PC-9 (cell line): ENCODE measurements at regions not wholly inside any gene's neighbourhood (a gene's known extent, or its start where the extent isn't known, plus 50 kb on each side); places are given as distances from the start of the nearest gene placed in this dataset.

Source experiments
- BruUV-seq: library from RNA; stranded (reverse); fragments of 400-500 nt; replicated peaks from 2 replicates; lab custom pipeline; 2021; lab: Mats Ljungman, UMichigan
- CTCF ChIA-PET: fragments of 300-600 bp; sonication (Branson Sonifier 250); formaldehyde crosslinking; loops from one replicate; lab custom pipeline; 2022; ENCODE audit warnings: antibody characterized with exemption; lab: Charles Lee
- POLR2A ChIA-PET: fragments of 300-600 bp; sonication (Branson Sonifier 250); formaldehyde crosslinking; loops from one replicate; lab custom pipeline; 2022; ENCODE audit warnings: antibody characterized with exemption; ENCODE audit not compliant: unreplicated experiment; lab: Charles Lee
- DNase-seq, 2 experiments: peaks; one replicate each; pipeline versions ENCODE4 v3.0.0 to v3.0.0-alpha.2; 2015 to 2022; ENCODE audit warnings: mixed read lengths in 1 of 2
- H2AFZ ChIP-seq: fragments of 200-600 bp; sonication (generic); 2 replicates; pipeline ENCODE4 v1.8.1; 2017; ENCODE audit warnings: antibody characterized with exemption
- H3F3A ChIP-seq: fragments of 200-600 bp; sonication (generic); 2 replicates; pipeline ENCODE4 v1.8.1; 2017; ENCODE audit warnings: antibody characterized with exemption, mild to moderate bottlenecking, low read depth; ENCODE audit not compliant: insufficient read depth
- H3K27ac ChIP-seq: fragments of 200-600 bp; sonication (generic); 2 replicates; pipeline ENCODE4 v1.6.1; 2016; ENCODE audit warnings: mixed run types
- H3K27me3 ChIP-seq: fragments of 200-600 bp; sonication (generic); 2 replicates; pipeline ENCODE4 v1.6.1; 2016; ENCODE audit warnings: low read depth, mixed run types; ENCODE audit not compliant: insufficient read depth
- H3K36me3 ChIP-seq: fragments of 200-600 bp; sonication (generic); 2 replicates; pipeline ENCODE4 v1.6.1; 2016; ENCODE audit warnings: low read depth, mixed run types
- H3K4me1 ChIP-seq: fragments of 200-600 bp; sonication (generic); replicated peaks from 2 replicates; pipeline ENCODE4 v1.6.1; 2016; ENCODE audit warnings: mixed run types; ENCODE audit not compliant: insufficient read depth
- H3K4me2 ChIP-seq: fragments of 200-600 bp; sonication (generic); 2 replicates; pipeline ENCODE4 v1.6.1; 2017; ENCODE audit warnings: mixed run types
- H3K4me3 ChIP-seq: fragments of 200-600 bp; sonication (generic); 2 replicates; pipeline ENCODE4 v1.6.1; 2016; ENCODE audit warnings: mixed run types
- H3K79me2 ChIP-seq: fragments of 200-600 bp; sonication (generic); 2 replicates; pipeline ENCODE4 v1.6.1; 2017; ENCODE audit warnings: low read depth, mixed run types
- H3K9me2 ChIP-seq: fragments of 200-600 bp; sonication (generic); 2 replicates; pipeline ENCODE4 v1.8.1; 2017; ENCODE audit warnings: mild to moderate bottlenecking; ENCODE audit not compliant: insufficient read depth
- H3K9me3 ChIP-seq: fragments of 200-600 bp; sonication (generic); 2 replicates; pipeline ENCODE4 v1.8.1; 2016; ENCODE audit warnings: low read depth; ENCODE audit not compliant: insufficient read depth
- H4K20me1 ChIP-seq: fragments of 200-600 bp; sonication (generic); 2 replicates; pipeline ENCODE4 v1.8.1; 2017; ENCODE audit not compliant: insufficient read depth
- CTCF ChIP-seq: fragments of 200-600 bp; sonication (generic); conservative IDR thresholded peaks from 2 replicates; pipeline ENCODE4 v1.6.1; 2017; ENCODE audit warnings: mixed run types, antibody characterized with exemption, mild to moderate bottlenecking, moderate library complexity
- EZH2 ChIP-seq: fragments of 200-600 bp; sonication (generic); IDR thresholded peaks from 2 replicates; pipeline ENCODE4 v1.8.0; 2017; ENCODE audit warnings: antibody characterized with exemption, low read depth
- intact Hi-C: fragments of 100-400 bp; cut with micrococcal nuclease; formaldehyde crosslinking; loops from one replicate; pipeline ENCODE4 v1.10.0; 2022; ENCODE audit not compliant: unreplicated experiment

DNA sequence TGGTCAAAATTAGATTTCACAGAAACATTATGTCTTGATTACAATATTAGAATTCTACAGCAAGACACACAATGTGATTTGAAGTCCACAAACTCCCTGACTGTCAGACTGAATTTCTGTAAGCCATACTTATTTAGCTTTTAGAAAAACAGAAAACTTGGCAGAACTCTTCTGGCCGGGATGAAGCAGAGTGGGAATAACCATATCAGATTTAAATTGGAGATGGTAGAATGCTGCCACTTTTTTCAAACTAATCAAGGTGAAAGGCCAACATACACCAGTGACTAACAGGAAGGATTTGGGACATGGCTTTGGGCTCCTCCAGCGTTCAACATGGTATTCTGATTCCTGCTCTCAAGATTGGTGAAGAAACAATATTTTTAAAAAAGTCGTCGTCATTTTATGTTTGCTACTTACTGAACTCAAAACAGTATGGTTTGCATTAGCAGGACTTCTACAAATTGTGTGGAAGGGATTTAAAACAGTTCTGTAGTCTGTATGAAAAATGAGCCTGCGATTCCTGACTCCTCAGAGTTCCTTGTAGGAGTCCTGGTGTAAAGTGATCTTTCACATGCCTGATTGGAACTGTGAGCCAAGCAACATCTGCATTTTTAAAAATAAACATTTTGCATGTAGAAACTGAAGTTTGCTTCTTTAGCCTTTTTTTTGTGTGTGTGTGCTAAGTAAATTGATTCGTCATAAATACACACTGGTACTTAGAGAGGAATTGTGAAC lies 297.9 kb upstream of the SOX4 start:
- CTCF ChIA-PET, result no interaction called here
- POLR2A ChIA-PET, result no interaction called here
- H3K27me3 ChIP-seq, result no peaks in the 10 kb centered on the region
- TF ChIP-seq EZH2, result no peak
- no peak for TF ChIP-seq CTCF
- H3F3A ChIP-seq, result no peaks in the 10 kb centered on the region
- intact Hi-C loops, result no loop called here
- no peaks in the 10 kb centered on the region for H3K9me2 ChIP-seq
- H3K79me2 ChIP-seq, result no peaks in the 10 kb centered on the region
- H3K4me3 ChIP-seq, result no peak overlapping the region
- no peak overlapping the region for H3K27ac ChIP-seq
- no peak overlapping the region for H2AFZ ChIP-seq
- no peaks in the 10 kb centered on the region for H3K36me3 ChIP-seq
- BruUV-seq, result no TSS peak
- peaks cover 5% of the 10 kb centered on the region; the same call in 1 of the 2 replicates for H3K9me3 ChIP-seq
- H4K20me1 ChIP-seq, result no peaks in the 10 kb centered on the region
- no peak for DNase-seq
- no peaks in the 10 kb centered on the region for H3K4me1 ChIP-seq
- H3K4me2 ChIP-seq, result no peak overlapping the region

GRCh38 chr6:21297665-21298064 lies 295.9 kb upstream of the SOX4 start:
- peaks cover 5% of the 10 kb centered on the region for H3K9me3 ChIP-seq
- no peaks in the 10 kb centered on the region for H3K4me1 ChIP-seq
- H3K27ac ChIP-seq, result no peak overlapping the region
- no peak overlapping the region for H2AFZ ChIP-seq
- H3K79me2 ChIP-seq, result no peaks in the 10 kb centered on the region
- H3K4me3 ChIP-seq, result no peak overlapping the region
- TF ChIP-seq EZH2 (no peak), CTCF (no peak)
- BruUV-seq, result no TSS peak
- no peaks in the 10 kb centered on the region for H4K20me1 ChIP-seq
- ChIA-PET POLR2A (no interaction called here), CTCF (interaction anchor here (0.7 kb wide), 1 partner anchor 270 kb away, joined by 11 read pairs; no protein-coding TSS in a partner anchor)
- H3K9me2 ChIP-seq, result no peaks in the 10 kb centered on the region
- H3K36me3 ChIP-seq, result no peaks in the 10 kb centered on the region
- no peak overlapping the region for H3K4me2 ChIP-seq
- no peak for DNase-seq
- intact Hi-C loops, result no loop called here
- no peaks in the 10 kb centered on the region for H3K27me3 ChIP-seq
- H3F3A ChIP-seq, result no peaks in the 10 kb centered on the region

GRCh38 chr6:21299216-21299615 lies 294.3 kb upstream of the SOX4 start:
- POLR2A ChIA-PET, result no interaction called here
- no TSS peak for BruUV-seq
- H3K9me2 ChIP-seq, result no peaks in the 10 kb centered on the region
- no peak for DNase-seq
- no peaks in the 10 kb centered on the region for H3K79me2 ChIP-seq
- no peak overlapping the region for H3K4me2 ChIP-seq
- TF ChIP-seq EZH2 (no peak), CTCF (no peak)
- no peak overlapping the region for H2AFZ ChIP-seq
- no peak overlapping the region for H3K27ac ChIP-seq
- H4K20me1 ChIP-seq, result no peaks in the 10 kb centered on the region
- no peaks in the 10 kb centered on the region for H3K36me3 ChIP-seq
- no peaks in the 10 kb centered on the region for H3F3A ChIP-seq
- no peaks in the 10 kb centered on the region for H3K4me1 ChIP-seq
- H3K4me3 ChIP-seq, result no peak overlapping the region
- CTCF ChIA-PET, result no interaction called here
- no peaks in the 10 kb centered on the region for H3K27me3 ChIP-seq
- H3K9me3 ChIP-seq, result peaks cover 14% of the 10 kb centered on the region
- intact Hi-C loops, result no loop called here
